Glomerular endothelial cell (primary cell): ENCODE measurements at regions not wholly inside any gene's neighbourhood (a gene's known extent, or its start where the extent isn't known, plus 50 kb on each side); places are given as distances from the start of the nearest gene placed in this dataset.

Experiments
- DNase-seq: peaks from one replicate; pipeline ENCODE4 v3.0.0-alpha.2; 2011; ENCODE audit warnings: low read depth, low spot score; ENCODE audit errors: extremely low read depth

DNA sequence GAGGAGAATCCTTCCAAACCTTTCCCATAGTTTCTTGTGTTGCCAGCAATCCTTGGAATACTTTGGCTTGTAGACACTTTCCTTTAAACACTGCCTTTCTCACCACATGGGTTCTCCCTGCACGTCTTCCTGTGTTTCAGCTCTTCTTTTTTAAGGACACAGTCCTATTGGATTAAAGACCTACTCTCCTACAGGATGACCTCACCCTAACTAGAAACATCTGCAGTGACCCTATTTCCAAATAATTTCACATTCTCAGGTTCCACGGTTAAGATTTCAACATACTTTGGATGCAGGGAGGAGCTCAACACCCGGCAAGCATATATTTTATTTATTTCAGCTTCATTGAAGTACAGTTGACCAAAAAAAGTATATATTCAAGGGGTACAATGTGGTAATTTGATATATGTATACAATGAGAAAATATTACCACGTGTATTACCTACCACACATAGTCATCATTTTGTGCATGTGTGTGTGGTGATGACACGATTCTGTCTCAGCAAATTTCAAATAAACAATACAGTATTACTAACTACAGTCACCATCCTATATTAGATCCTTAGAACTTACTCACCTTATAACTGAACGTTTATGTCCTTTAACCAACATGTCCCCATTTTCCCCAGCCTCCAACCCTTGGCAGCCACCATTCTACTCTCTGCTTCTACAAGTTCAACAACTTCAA is 745.0 kb downstream of the CBLN2 start:
- no peak for DNase-seq

DNA sequence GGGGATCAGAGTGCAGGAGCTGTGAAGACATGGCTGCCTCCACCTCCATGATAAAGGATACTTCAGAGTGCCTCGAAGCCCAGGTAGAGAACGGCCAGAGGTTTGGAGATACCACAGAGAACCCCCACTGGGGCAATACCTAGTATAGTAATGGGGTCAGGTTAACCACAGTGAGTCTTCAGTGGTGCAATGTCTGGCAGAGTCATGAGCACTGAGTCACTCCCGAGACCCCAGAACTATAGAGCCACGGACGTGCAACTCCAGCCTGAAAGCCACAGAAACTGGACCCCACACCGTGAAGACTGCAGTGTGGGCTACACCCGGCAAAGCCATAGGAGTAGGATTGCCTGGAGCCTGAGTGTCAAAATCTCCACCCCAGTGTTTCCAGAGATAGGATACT is 746.6 kb downstream of the CBLN2 start:
- no peak for DNase-seq

DNA sequence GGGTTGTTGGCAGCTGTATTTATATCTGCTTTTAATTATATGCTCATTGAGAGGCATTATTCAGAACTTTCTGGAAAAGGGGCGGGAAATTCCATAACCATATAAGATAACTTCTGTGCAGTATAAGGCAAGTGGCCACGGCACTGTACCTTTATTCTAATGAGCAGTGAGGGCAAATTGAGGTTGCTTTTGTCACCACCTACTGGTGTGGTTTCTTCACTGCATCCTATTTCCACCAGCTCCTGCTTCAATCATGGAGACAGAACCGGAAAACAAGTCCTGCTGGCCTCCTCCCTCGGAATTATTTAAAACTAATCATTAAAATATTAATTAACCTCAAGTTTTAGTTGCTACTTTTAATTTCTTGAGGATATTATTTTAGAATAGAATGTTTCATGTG is 759.4 kb downstream of the CBLN2 start:
- DNase-seq = peak; percentile 20

GRCh38 chr18:71760541-71760940 is 783.6 kb downstream of the CBLN2 start:
- no peak for DNase-seq

- no peak for DNase-seq
These were observed 789.9 kb downstream of the CBLN2 start for GRCh38 chr18:71754246-71754645.

GRCh38 chr18:71743634-71744033 is 800.5 kb downstream of the CBLN2 start:
- no peak for DNase-seq

DNA sequence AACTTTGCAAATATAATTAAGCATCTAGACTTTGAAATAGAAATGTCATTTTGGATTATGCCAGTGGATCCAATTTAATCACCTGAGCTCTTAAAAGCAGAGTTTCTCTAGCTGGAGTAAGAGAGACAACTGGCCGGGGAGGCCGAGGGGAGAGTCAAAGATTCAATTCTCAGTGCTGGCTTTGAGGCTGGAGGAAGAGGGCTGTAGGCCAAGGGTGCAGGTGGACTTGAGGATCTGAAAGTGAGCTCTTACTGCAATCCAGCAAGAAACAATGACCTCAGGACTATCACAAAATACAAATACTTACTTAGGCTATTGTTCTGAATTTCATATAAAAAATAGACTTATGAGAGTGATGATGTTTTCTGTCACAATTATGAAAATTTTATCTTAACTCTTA is 814.5 kb downstream of the CBLN2 start:
- no peak for DNase-seq

DNA sequence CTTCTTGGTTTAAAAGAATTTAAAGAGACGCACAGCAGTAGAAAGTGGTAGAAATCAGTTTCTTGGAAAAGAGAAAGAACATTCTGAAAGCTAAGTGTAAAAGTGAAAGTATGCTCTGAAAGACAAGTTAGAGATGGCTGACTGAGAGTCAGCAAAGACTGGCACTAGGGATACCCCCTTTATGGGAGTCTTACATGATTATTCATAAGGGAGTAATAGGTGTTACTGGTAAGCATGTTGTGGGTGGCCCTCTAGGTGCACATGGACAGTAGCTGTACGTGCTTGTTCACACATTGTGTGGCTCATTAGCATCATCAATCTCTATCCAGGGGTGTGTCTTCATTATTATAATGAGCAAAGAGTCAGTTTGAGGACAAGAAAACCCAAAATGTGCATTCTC is 816.2 kb downstream of the CBLN2 start:
- no peak for DNase-seq

- no peak for DNase-seq
These were observed 818.9 kb downstream of the CBLN2 start for GRCh38 chr18:71725256-71725655.

DNA sequence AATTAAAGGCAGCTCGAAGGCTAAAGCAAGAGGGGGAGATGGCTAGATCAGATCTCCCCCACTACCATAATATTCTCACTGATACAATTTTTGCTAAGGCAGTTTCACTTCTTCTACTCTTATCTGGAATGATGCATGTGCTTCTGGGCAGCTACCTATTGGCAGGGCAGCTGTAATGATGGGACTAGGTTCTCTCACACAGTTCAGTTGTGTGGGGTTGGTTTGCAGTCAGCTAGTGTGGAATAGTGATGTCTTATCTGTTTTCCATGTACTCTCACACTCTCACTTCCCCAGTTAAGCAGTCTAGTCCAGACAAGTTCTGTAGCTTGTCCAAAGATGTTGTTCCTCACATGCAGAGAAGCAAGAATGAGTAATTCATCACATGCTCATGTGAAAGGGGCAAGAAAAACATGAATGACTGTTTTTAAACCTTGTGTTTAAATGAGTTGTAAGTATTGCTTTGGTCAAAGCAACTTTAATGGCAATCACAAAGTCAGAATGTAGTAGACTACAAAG is 836.1 kb downstream of the CBLN2 start:
- no peak for DNase-seq

- no peak for DNase-seq
These were observed 836.7 kb downstream of the CBLN2 start for GRCh38 chr18:71707400-71707799.

GRCh38 chr18:71689416-71690160 is 854.6 kb downstream of the CBLN2 start:
- DNase-seq = no peak

DNA sequence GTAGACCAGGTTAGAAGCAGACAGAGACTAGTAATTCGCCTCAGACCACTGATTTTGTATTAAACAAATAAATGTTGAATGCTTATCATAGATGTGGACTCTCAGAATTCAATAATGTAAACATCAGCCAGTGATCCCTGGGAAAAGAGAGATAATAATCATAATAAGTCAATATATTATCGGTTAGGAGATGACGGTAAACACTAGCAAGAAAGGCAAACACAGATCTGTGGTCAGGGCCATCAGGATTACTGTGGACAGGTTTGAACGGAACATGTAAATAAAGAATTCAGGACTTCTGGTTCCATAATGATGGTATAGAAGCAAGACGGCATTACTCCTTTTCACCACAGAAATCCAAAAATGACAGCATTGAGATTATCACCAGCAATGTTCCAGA is 861.6 kb downstream of the CBLN2 start:
- no peak for DNase-seq

DNA sequence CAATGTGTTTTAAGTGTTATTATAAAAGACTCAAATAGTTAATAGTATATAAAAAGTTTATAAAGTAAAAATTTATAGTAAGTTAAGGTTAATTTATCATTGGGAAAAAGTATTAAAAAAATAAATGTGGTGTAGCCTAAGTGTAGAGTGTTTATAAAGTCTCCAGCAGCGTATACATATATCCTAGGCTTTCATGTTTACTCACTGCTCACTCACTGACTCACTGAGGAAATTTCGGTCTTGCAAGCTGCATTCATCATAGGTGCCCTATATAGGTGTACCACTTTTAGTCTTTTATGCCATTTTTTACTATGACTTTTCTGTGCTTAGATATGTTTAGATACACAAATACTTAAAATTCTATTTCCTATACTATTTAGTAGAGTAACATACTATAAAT is 866.0 kb downstream of the CBLN2 start:
- DNase-seq = no peak

DNA sequence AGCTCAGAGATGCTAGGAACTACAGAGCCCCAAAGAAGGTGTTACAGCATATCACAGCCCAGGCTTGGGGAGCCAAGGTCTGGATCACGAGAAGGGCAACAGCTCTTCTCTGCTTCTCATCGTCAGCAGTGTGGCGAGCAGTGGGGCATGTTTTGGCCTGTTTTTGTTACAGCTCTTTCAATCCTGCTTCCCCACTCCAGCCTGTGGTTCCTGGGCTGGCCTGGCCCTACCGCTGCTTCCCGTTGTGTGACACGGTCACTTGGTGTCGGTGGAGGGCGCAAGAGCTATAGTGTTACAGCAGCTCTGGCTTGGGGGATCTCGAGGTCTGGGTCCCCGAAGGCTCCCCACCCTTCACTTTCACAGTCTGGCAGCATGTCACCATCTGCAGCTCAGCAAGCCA is 870.2 kb downstream of the CBLN2 start:
- no peak for DNase-seq

- no peak for DNase-seq
These were observed 870.6 kb downstream of the CBLN2 start for GRCh38 chr18:71673498-71673897.

DNA sequence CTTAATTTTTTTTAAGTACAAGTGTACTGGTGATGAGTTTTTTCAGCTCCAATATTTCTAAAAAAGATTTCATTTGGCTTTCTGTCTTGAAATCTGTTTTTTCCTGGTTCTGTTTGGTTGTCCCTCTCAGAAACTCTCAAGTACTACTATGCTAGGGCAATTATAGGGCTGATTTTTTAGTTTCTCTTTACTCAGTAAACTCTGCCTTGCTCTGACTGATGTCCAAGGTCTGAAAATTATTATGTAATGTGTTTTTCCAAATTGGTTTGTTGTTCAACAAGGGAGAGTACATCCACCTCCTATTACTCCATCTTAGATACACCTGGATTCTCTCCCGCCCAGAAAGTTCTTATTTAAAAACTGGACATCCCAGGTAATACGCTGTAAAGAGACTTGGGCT is 877.7 kb downstream of the CBLN2 start:
- no peak for DNase-seq

DNA sequence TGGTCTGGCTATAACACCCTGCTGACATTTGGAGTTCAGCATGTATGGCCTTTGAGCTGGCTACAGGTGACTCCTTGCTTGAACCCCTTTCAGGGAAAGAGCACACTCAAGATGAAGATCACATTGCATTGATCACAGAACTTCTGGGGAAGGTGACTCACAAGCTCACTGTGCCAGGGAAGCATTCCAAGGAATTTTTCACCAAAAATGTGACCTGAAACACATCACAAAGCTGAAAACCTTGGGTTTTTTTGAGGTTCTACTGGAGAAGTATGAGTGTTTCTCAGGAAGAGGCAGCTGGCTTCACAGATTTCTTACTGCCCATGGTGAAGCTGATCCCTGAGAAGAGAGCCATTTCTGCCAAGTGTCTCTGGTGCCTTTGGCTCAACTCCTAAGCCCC is 879.0 kb downstream of the CBLN2 start:
- peak; percentile 4 for DNase-seq

DNA sequence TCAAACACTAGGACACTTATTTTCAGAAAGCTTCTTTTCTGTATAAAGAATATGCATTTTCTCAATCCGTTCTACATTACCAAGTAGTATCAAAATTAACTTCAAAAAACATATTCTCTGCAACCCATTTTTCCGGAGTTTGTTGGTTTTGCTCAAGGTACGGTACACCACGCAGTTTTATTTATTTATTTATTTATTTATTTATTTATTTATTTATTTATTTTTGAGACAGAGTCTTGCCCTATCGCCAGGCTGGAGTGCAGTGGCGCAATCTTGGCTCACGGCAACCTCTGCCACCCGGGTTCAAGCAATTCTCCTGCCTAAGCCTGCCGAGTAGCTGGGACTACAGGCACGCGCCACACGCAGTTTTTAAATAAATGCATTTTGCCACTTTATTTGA is 900.3 kb downstream of the CBLN2 start:
- DNase-seq = no peak

- DNase-seq = no peak
These were observed 913.4 kb downstream of the CBLN2 start for GRCh38 chr18:71630696-71631095.

DNA sequence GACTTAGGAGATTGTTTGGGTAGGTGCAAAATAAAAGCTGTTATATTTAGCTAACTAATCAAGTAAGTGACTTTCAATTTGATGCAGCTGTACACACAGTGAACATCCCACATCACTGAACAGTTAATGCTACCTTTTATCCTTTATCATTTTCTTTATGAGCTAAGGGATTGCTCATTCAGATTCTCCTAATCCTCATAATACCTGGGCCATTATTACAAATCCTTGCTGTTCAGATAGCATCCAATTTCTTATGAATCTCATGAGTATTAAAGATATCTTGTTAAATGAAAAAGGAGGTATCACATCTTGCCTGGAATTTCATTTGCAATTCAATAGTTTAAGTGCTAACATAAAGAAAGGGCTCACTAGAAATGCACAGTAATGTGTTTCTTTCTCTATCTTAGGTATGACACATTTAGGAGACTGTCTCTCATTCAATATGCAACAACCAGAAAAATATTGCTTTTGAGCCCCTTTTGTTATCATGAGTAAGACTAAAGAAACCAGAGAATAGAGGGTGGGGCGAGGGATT is 918.5 kb downstream of the CBLN2 start:
- no peak for DNase-seq

GRCh38 chr18:71598374-71598773 is 945.8 kb downstream of the CBLN2 start:
- DNase-seq = no peak
